GM12875 (cell line): ENCODE measurements at regions not wholly inside any gene's neighbourhood (a gene's known extent, or its start where the extent isn't known, plus 50 kb on each side); places are given as distances from the start of the nearest gene placed in this dataset.

Source experiments
- H3K4me3 ChIP-seq: one replicate; pipeline ENCODE4 v1.5.1; 2011; ENCODE audit warnings: low read depth, low read length, control low read depth
- CTCF ChIP-seq: IDR thresholded peaks from 2 replicates; pipeline ENCODE4 v1.5.1; 2011; ENCODE audit warnings: low read depth, mild to moderate bottlenecking, control low read depth, inconsistent platforms, low read length, moderate library complexity, borderline replicate concordance; ENCODE audit not compliant: insufficient read depth

- no peak for TF ChIP-seq CTCF
- no peak overlapping the region for H3K4me3 ChIP-seq
Measured at GRCh38 chr18:34971313-34971712, 69.9 kb upstream of the MAPRE2 start.

GRCh38 chr18:34972765-34973414 is 68.3 kb upstream of the MAPRE2 start:
- TF ChIP-seq CTCF, result no peak

GRCh38 chr18:34976123-34976522 is 65.1 kb upstream of the MAPRE2 start:
- H3K4me3 ChIP-seq, result no peak overlapping the region
- TF ChIP-seq CTCF, result no peak

More at GRCh38 chr18:34972765-34973414, 68.3 kb upstream of the MAPRE2 start:
- no peak overlapping the region for H3K4me3 ChIP-seq

GRCh38 chr18:34976534-34976898 is 64.7 kb upstream of the MAPRE2 start:
- H3K4me3 ChIP-seq, result peak overlapping the region; percentile 51
- TF ChIP-seq CTCF, result no peak

GRCh38 chr18:34976899-34977837 is 64.0 kb upstream of the MAPRE2 start:
- no peak for TF ChIP-seq CTCF
- H3K4me3 ChIP-seq, result peak overlapping the region; percentile 51

- TF ChIP-seq CTCF, result no peak
- peak overlapping the region; percentile 51 for H3K4me3 ChIP-seq
Measured at GRCh38 chr18:34977838-34978532, 63.2 kb upstream of the MAPRE2 start.
